GM12878 (cell line): ENCODE measurements at regions not wholly inside any gene's neighbourhood (a gene's known extent, or its start where the extent isn't known, plus 50 kb on each side); places are given as distances from the start of the nearest gene placed in this dataset.

ENCODE experiments used
- BHLHE40 ChIP-seq, 2 experiments: fragments of 450-650 bp in 1 of 2; IDR thresholded peaks; 2 replicates each; pipeline ENCODE4 v1.6.1; 2011 to 2017; ENCODE audit warnings: low read depth in 2 of 2, borderline replicate concordance in 1 of 2, improper control_type of control experiment in 1 of 2, low read length in 1 of 2, mild to moderate bottlenecking in 1 of 2
- EP300 ChIP-seq, 2 experiments: fragments of 150-350 bp in 1 of 2; IDR thresholded peaks; 2 replicates each; pipeline ENCODE4 v1.6.1; 2011 to 2012; ENCODE audit warnings: low read depth in 2 of 2, low read length in 2 of 2, borderline replicate concordance in 1 of 2, improper control_type of control experiment in 1 of 2, inconsistent platforms in 1 of 2; ENCODE audit not compliant: control insufficient read depth in 1 of 2
- EZH2 ChIP-seq: IDR thresholded peaks from 2 replicates; pipeline ENCODE4 v1.6.1; 2012; ENCODE audit warnings: low read depth, mild to moderate bottlenecking, control low read depth, inconsistent platforms, low read length, borderline replicate concordance; ENCODE audit not compliant: control insufficient read depth
- HCFC1 ChIP-seq: fragments of 150-350 bp; IDR thresholded peaks from 2 replicates; pipeline ENCODE4 v1.6.1; 2014; ENCODE audit warnings: low read length
- MXI1 ChIP-seq: fragments of 150-350 bp; IDR thresholded peaks from 2 replicates; pipeline ENCODE4 v1.6.1; 2011; ENCODE audit warnings: low read depth, mild to moderate bottlenecking, inconsistent platforms, low read length, improper control_type of control experiment
- POLR2A ChIP-seq: IDR thresholded peaks from 2 replicates; pipeline ENCODE4 v1.6.1; 2011; ENCODE audit warnings: low read depth, mild to moderate bottlenecking, low read length
- RELA ChIP-seq: fragments of 450-650 bp; IDR thresholded peaks from 2 replicates; pipeline ENCODE4 v1.8.0; 2014; ENCODE audit warnings: borderline replicate concordance; ENCODE audit not compliant: partially characterized antibody
- SKIL ChIP-seq: fragments of 450-650 bp; IDR thresholded peaks from 2 replicates; pipeline ENCODE4 v1.6.1; 2017; ENCODE audit warnings: mild to moderate bottlenecking, low read depth, inconsistent platforms; ENCODE audit not compliant: poor library complexity, severe bottlenecking
- SMC3 ChIP-seq: IDR thresholded peaks from 2 replicates; pipeline ENCODE4 v1.6.1; 2011; ENCODE audit warnings: low read length, improper control_type of control experiment, borderline replicate concordance
- TCF12 ChIP-seq: IDR thresholded peaks from 2 replicates; pipeline ENCODE4 v1.6.1; 2011; ENCODE audit warnings: low read depth, mild to moderate bottlenecking, low read length
- USF1 ChIP-seq: IDR thresholded peaks from 2 replicates; pipeline ENCODE4 v1.6.1; 2011; ENCODE audit warnings: borderline replicate concordance, low read depth, mild to moderate bottlenecking, moderate library complexity, mixed read lengths, low read length; ENCODE audit not compliant: insufficient read depth; ENCODE audit errors: extremely low read length
- USF2 ChIP-seq: IDR thresholded peaks from 2 replicates; pipeline ENCODE4 v1.6.1; 2011; ENCODE audit warnings: low read depth, low read length, improper control_type of control experiment, borderline replicate concordance
- TF ChIP-seq, protein P1 (sequence below), 3 experiments: IDR thresholded peaks in 2 of 3; conservative IDR thresholded peaks in 1 of 3; 2 replicates each; pipeline ENCODE4 v1.5.1; 2011; ENCODE audit warnings: low read depth in 3 of 3, low read length in 3 of 3, mild to moderate bottlenecking in 3 of 3, control low read depth in 2 of 3, moderate library complexity in 2 of 3, inconsistent platforms in 1 of 3, mixed read lengths in 1 of 3; ENCODE audit not compliant: control insufficient read depth in 2 of 3, insufficient read depth in 1 of 3; ENCODE audit errors: extremely low read depth in 1 of 3

- TF ChIP-seq EZH2 (no peak), EP300 (IDR thresholded peaks at IDR 0.05; ENCODE audit: borderline replicate concordance in 1 of 2, control insufficient read depth in 1 of 2, low read depth in 2 of 2, low read length in 2 of 2) (no peak), TCF12 (no peak), USF1 (no peak), MXI1 (no peak), SMC3 (no peak), POLR2A (no peak), BHLHE40 (IDR thresholded peaks at IDR 0.05; ENCODE audit: borderline replicate concordance in 1 of 2, low read depth in 2 of 2, low read length in 1 of 2) (no peak), SKIL (no peak), RELA (no peak), USF2 (no peak), HCFC1 (no peak)
- TF ChIP-seq, protein P1, sequence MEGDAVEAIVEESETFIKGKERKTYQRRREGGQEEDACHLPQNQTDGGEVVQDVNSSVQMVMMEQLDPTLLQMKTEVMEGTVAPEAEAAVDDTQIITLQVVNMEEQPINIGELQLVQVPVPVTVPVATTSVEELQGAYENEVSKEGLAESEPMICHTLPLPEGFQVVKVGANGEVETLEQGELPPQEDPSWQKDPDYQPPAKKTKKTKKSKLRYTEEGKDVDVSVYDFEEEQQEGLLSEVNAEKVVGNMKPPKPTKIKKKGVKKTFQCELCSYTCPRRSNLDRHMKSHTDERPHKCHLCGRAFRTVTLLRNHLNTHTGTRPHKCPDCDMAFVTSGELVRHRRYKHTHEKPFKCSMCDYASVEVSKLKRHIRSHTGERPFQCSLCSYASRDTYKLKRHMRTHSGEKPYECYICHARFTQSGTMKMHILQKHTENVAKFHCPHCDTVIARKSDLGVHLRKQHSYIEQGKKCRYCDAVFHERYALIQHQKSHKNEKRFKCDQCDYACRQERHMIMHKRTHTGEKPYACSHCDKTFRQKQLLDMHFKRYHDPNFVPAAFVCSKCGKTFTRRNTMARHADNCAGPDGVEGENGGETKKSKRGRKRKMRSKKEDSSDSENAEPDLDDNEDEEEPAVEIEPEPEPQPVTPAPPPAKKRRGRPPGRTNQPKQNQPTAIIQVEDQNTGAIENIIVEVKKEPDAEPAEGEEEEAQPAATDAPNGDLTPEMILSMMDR (IDR thresholded peaks at IDR 0.05 in 2 of 3, conservative IDR thresholded peaks at IDR 0.05 in 1 of 3; ENCODE audit: control insufficient read depth in 2 of 3, extremely low read depth in 1 of 3, insufficient read depth in 1 of 3, low read depth in 3 of 3, low read length in 3 of 3) = no peak
These were observed 1110.0 kb upstream of the EEF2KMT start for GRCh38 chr16:6207580-6207979.
